ENCODE measurements at regions not wholly inside any gene's neighbourhood (a gene's known extent, or its start where the extent isn't known, plus 50 kb on each side); places are given as distances from the start of the nearest gene placed in this dataset.

- H3K27me3 Mint-ChIP-seq = no peaks in the 10 kb centered on the region
- H3K4me1 Mint-ChIP-seq = no peaks in the 10 kb centered on the region
- no peaks in the 10 kb centered on the region for H3K9me3 Mint-ChIP-seq
- H3K4me3 Mint-ChIP-seq = no peak overlapping the region
- DNase-seq = no peak
- no peaks in the 10 kb centered on the region for H3K36me3 Mint-ChIP-seq (ENCODE audit: low read depth)
- no peak overlapping the region for H3K27ac Mint-ChIP-seq
- intact Hi-C loops (cut with micrococcal nuclease) = no loop called here
Measured at GRCh38 chr2:199115169-199115568, 342.6 kb downstream of the SATB2 start.

GRCh38 chr2:199113111-199113510 is 344.6 kb downstream of the SATB2 start:
- no peaks in the 10 kb centered on the region for H3K9me3 Mint-ChIP-seq
- H3K27me3 Mint-ChIP-seq = no peaks in the 10 kb centered on the region
- H3K4me3 Mint-ChIP-seq = no peak overlapping the region
- intact Hi-C loops (cut with micrococcal nuclease) = no loop called here
- no peaks in the 10 kb centered on the region for H3K36me3 Mint-ChIP-seq (ENCODE audit: low read depth)
- no peaks in the 10 kb centered on the region for H3K4me1 Mint-ChIP-seq
- no peak overlapping the region for H3K27ac Mint-ChIP-seq
- no peak for DNase-seq

GRCh38 chr2:199111458-199111857 is 346.3 kb downstream of the SATB2 start:
- intact Hi-C loops (cut with micrococcal nuclease) = no loop called here
- H3K27me3 Mint-ChIP-seq = no peaks in the 10 kb centered on the region
- no peaks in the 10 kb centered on the region for H3K9me3 Mint-ChIP-seq
- no peaks in the 10 kb centered on the region for H3K4me1 Mint-ChIP-seq
- H3K27ac Mint-ChIP-seq = no peak overlapping the region
- no peaks in the 10 kb centered on the region for H3K36me3 Mint-ChIP-seq (ENCODE audit: low read depth)
- no peak overlapping the region for H3K4me3 Mint-ChIP-seq
- DNase-seq = no peak

GRCh38 chr2:199108056-199108455 is 349.7 kb downstream of the SATB2 start:
- no peaks in the 10 kb centered on the region for H3K4me1 Mint-ChIP-seq
- H3K9me3 Mint-ChIP-seq = no peaks in the 10 kb centered on the region
- H3K27ac Mint-ChIP-seq = no peak overlapping the region
- no peak for DNase-seq
- H3K4me3 Mint-ChIP-seq = no peak overlapping the region
- H3K36me3 Mint-ChIP-seq (ENCODE audit: low read depth) = no peaks in the 10 kb centered on the region
- intact Hi-C loops (cut with micrococcal nuclease) = no loop called here
- H3K27me3 Mint-ChIP-seq = no peaks in the 10 kb centered on the region

- Mint-ChIP-seq H3K4me1 (no peaks in the 10 kb centered on the region), H3K27ac (no peak overlapping the region), H3K9me3 (no peaks in the 10 kb centered on the region), H3K4me3 (no peak overlapping the region), H3K36me3 (ENCODE audit: low read depth) (no peaks in the 10 kb centered on the region), H3K27me3 (no peaks in the 10 kb centered on the region)
- intact Hi-C loops (cut with micrococcal nuclease) = no loop called here
- no peak for DNase-seq
Measured at GRCh38 chr2:199105826-199106225, 351.9 kb downstream of the SATB2 start.

GRCh38 chr2:199101487-199101886 is 356.3 kb downstream of the SATB2 start:
- no peaks in the 10 kb centered on the region for H3K27me3 Mint-ChIP-seq
- H3K4me1 Mint-ChIP-seq = no peaks in the 10 kb centered on the region
- H3K27ac Mint-ChIP-seq = no peak overlapping the region
- H3K4me3 Mint-ChIP-seq = no peak overlapping the region
- no peak for DNase-seq
- no peaks in the 10 kb centered on the region for H3K36me3 Mint-ChIP-seq (ENCODE audit: low read depth)
- no peaks in the 10 kb centered on the region for H3K9me3 Mint-ChIP-seq
- intact Hi-C loops (cut with micrococcal nuclease) = no loop called here

GRCh38 chr2:199100326-199101110 is 357.2 kb downstream of the SATB2 start:
- Mint-ChIP-seq H3K4me3 (no peak overlapping the region), H3K9me3 (no peaks in the 10 kb centered on the region), H3K27ac (no peak overlapping the region), H3K27me3 (no peaks in the 10 kb centered on the region), H3K4me1 (no peaks in the 10 kb centered on the region), H3K36me3 (ENCODE audit: low read depth) (no peaks in the 10 kb centered on the region)
- no peak for DNase-seq
- intact Hi-C loops (cut with micrococcal nuclease) = no loop called here

GRCh38 chr2:199092419-199092818 is 365.3 kb downstream of the SATB2 start:
- Mint-ChIP-seq H3K27me3 (no peaks in the 10 kb centered on the region), H3K36me3 (ENCODE audit: low read depth) (no peaks in the 10 kb centered on the region), H3K4me1 (no peaks in the 10 kb centered on the region), H3K9me3 (no peaks in the 10 kb centered on the region), H3K27ac (no peak overlapping the region), H3K4me3 (no peak overlapping the region)
- intact Hi-C loops (cut with micrococcal nuclease) = no loop called here
- DNase-seq = no peak

- Mint-ChIP-seq H3K4me1 (no peaks in the 10 kb centered on the region), H3K4me3 (no peak overlapping the region), H3K9me3 (no peaks in the 10 kb centered on the region), H3K27ac (no peak overlapping the region), H3K27me3 (no peaks in the 10 kb centered on the region), H3K36me3 (ENCODE audit: low read depth) (no peaks in the 10 kb centered on the region)
- no peak for DNase-seq
- intact Hi-C loops (cut with micrococcal nuclease) = no loop called here
Measured at GRCh38 chr2:199085261-199085660, 372.5 kb downstream of the SATB2 start.

GRCh38 chr2:199070322-199070949 is 387.3 kb downstream of the SATB2 start:
- Mint-ChIP-seq H3K36me3 (ENCODE audit: low read depth) (no peaks in the 10 kb centered on the region), H3K4me1 (no peaks in the 10 kb centered on the region), H3K4me3 (no peak overlapping the region), H3K27me3 (no peaks in the 10 kb centered on the region), H3K9me3 (peaks cover 5% of the 10 kb centered on the region), H3K27ac (no peak overlapping the region)
- no peak for DNase-seq
- intact Hi-C loops (cut with micrococcal nuclease) = no loop called here

- no peak overlapping the region for H3K27ac Mint-ChIP-seq
- H3K4me3 Mint-ChIP-seq = no peak overlapping the region
- no peaks in the 10 kb centered on the region for H3K27me3 Mint-ChIP-seq
- H3K36me3 Mint-ChIP-seq (ENCODE audit: low read depth) = no peaks in the 10 kb centered on the region
- no peak for DNase-seq
- H3K9me3 Mint-ChIP-seq = no peaks in the 10 kb centered on the region
- intact Hi-C loops (cut with micrococcal nuclease) = no loop called here
- H3K4me1 Mint-ChIP-seq = no peaks in the 10 kb centered on the region
Measured at GRCh38 chr2:199064201-199064600, 393.5 kb downstream of the SATB2 start.

GRCh38 chr2:199057936-199058335 is 399.8 kb downstream of the SATB2 start:
- no peak overlapping the region for H3K4me3 Mint-ChIP-seq
- intact Hi-C loops (cut with micrococcal nuclease) = no loop called here
- H3K36me3 Mint-ChIP-seq (ENCODE audit: low read depth) = no peaks in the 10 kb centered on the region
- no peak overlapping the region for H3K27ac Mint-ChIP-seq
- no peak for DNase-seq
- H3K27me3 Mint-ChIP-seq = no peaks in the 10 kb centered on the region
- no peaks in the 10 kb centered on the region for H3K9me3 Mint-ChIP-seq
- H3K4me1 Mint-ChIP-seq = no peaks in the 10 kb centered on the region

- Mint-ChIP-seq H3K4me1 (no peaks in the 10 kb centered on the region), H3K27me3 (no peaks in the 10 kb centered on the region), H3K36me3 (ENCODE audit: low read depth) (no peaks in the 10 kb centered on the region), H3K9me3 (no peaks in the 10 kb centered on the region), H3K4me3 (no peak overlapping the region), H3K27ac (no peak overlapping the region)
- no peak for DNase-seq
- intact Hi-C loops (cut with micrococcal nuclease) = no loop called here
Measured at GRCh38 chr2:199055336-199055735, 402.4 kb downstream of the SATB2 start.

GRCh38 chr2:199042660-199043379 is 414.9 kb downstream of the SATB2 start:
- no peak overlapping the region for H3K4me3 Mint-ChIP-seq
- intact Hi-C loops (cut with micrococcal nuclease) = no loop called here

More at GRCh38 chr2:199042660-199043379, 414.9 kb downstream of the SATB2 start:
- Mint-ChIP-seq H3K9me3 (no peaks in the 10 kb centered on the region), H3K27ac (no peak overlapping the region), H3K27me3 (no peaks in the 10 kb centered on the region), H3K4me1 (no peaks in the 10 kb centered on the region), H3K36me3 (ENCODE audit: low read depth) (no peaks in the 10 kb centered on the region)
- no peak for DNase-seq

Data from activated CD4-positive, alpha-beta T cell treated with anti-CD3 and anti-CD28 coated beads, Interleukin-2, amount 10 ng/mL, durations not matched to agents 24 days and 14 days (primary cell).